Transverse colon (tissue), 4 donors: ENCODE measurements at regions not wholly inside any gene's neighbourhood (a gene's known extent, or its start where the extent isn't known, plus 50 kb on each side); places are given as distances from the start of the nearest gene placed in this dataset.

Experiments
- CTCF ChIP-seq, 5 experiments: fragments of 200-600 bp in 3 of 5; fragments of 450-650 bp in 2 of 5; sonication (generic) in 3 of 5; IDR thresholded peaks; 1 replicate in 2 of 5; 2 replicates in 3 of 5; pipeline ENCODE4 v1.5.1; 2016 to 2017; ENCODE audit warnings: antibody characterized with exemption in 5 of 5, inconsistent platforms in 3 of 5, mild to moderate bottlenecking in 2 of 5, moderate library complexity in 1 of 5
- EP300 ChIP-seq: sonication (generic); formaldehyde crosslinking; IDR thresholded peaks from one replicate; pipeline ENCODE4 v1.6.1; 2017; ENCODE audit warnings: antibody characterized with exemption, low read depth
- POLR2A ChIP-seq: fragments of 450-650 bp; IDR thresholded peaks from one replicate; pipeline ENCODE4 v1.6.1; 2016; ENCODE audit warnings: antibody characterized with exemption, mild to moderate bottlenecking, moderate library complexity
- POLR2AphosphoS5 ChIP-seq, 3 donors: sonication (generic); formaldehyde crosslinking; IDR thresholded peaks; one replicate each; pipeline ENCODE4 v1.6.1; 2016; ENCODE audit warnings: antibody characterized with exemption in 3 of 3

- TF ChIP-seq CTCF (IDR thresholded peaks at IDR 0.05) (no peak), POLR2A (no peak), POLR2AphosphoS5 (IDR thresholded peaks at IDR 0.05) (no peak), EP300 (no peak)
Measured at GRCh38 chr6:6880745-6881437, 226.9 kb upstream of the RREB1 start.
